H4 (cell line): ENCODE measurements at regions not wholly inside any gene's neighbourhood (a gene's known extent, or its start where the extent isn't known, plus 50 kb on each side); places are given as distances from the start of the nearest gene placed in this dataset.
"Not testable (repeated sequence)": the region's sequence is repeated elsewhere in the genome, so short reads cannot be mapped to it uniquely, and the experiment has no call there.

Source experiments
- DNase-seq: peaks from one replicate; pipeline ENCODE4 v3.0.0-alpha.2; 2015; ENCODE audit warnings: low spot score

DNA sequence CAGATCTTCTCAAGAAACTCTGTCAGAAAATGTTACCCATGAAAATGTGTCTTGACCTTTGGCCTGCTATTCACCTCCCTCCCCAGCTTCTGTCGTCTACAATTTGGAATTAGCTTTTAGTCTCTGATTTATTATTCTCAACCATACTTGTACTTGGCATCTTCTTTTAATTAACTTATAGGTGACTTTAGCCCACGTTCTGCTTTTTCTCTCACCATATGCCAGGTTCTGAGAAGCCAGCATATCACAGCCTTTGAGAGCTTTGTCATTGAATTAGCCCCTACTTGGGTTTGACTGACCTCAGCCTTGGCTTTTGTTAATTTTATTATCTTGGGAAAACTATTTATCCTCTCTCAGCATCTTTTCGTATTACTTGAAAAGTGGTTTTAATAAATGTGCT is 355.9 kb downstream of the OXSM start:
- DNase-seq = no peak

DNA sequence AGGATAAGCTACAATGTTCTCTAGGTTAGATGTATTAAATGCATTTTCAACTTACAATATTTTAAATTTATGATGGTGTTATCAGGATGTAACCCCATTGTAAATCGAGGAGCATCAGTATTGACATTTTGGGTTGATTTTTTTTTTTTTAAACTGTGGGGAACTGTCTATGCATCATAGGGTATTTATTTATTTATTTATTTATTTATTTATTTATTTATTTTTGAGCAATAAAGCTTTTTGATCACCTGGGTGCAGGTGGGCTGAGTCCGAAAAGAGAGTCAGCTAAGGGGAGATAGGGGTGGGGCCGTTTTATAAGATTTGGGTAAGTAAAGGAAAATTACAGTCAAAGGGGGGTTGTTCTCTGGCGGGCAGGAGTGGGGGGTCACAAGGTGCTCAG is 367.5 kb downstream of the OXSM start:
- not testable (repeated sequence) for DNase-seq

DNA sequence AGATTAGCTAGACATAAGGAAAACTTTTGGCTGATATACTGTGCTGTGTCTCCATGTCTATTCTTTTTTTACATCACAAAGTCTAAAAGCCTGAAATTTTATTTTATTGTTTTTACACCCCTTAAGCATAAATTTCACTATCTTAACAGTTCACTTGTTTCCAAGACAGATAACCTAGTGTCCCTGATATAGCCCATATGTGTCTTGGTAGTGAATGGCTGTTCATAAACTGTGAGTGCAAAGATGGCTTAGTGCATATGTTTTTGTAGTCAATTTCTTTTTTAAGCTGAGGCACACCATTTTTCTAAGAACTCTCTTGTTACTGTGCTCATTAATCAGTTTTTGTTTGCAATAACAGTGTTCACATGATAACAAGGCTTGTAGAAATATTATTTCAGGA is 381.1 kb downstream of the OXSM start:
- no peak for DNase-seq

DNA sequence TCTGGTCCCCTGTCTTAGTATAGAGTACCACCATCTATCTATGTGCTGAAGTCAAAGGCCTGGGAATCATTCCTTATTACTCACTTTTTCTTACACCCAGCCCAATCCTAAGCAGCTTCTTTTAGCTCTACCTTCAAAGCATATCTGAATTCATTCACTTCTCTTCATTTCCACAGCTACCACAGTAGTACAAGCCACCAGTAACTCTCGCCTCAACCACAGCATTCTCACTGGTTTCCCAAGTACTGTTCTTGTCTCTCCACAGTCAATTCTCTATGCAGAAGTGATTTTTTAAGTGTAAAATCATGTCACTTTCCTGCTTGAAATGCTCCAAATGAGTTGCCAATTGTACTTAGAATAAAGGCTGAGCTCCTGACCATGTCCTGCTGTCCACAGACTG is 401.7 kb downstream of the OXSM start:
- DNase-seq = no peak

DNA sequence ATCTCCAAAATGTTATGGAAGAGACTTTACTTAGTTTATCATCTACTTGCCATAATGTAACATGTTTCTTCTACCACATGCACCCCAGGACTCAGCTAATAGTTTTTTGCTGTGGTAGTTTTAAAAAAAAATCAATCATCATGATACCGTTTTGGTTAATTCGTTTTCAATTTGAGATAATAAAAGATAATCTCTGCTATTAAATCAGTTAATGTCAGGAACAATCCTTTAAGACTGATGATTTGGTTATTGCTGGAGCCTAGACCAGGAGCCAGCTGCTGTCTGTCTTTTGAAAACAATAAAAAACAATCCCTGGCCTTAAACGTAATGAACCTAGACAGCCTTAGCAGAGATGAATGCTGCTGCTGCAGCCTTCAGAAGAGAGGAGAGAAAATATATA is 403.7 kb downstream of the OXSM start:
- DNase-seq = no peak

DNA sequence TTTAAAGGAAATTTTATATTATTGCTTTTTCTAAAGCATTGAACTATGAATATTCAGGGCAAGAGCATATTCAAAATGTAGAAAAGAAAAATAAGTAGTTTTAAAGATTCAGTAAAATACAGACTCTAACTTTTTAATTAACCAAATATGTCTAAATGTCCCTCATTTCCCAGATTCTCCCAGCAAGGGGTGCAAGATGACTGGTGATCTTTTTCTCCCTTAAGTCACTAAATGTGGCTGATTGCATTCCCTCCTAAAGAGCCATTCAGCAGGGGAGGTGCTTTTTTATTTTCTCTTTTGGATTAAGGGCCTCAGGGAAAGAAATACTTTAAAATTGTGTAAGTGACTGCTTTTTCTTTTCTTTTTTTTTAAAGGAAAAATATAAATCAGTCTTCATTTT is 406.9 kb downstream of the OXSM start:
- no peak for DNase-seq

DNA sequence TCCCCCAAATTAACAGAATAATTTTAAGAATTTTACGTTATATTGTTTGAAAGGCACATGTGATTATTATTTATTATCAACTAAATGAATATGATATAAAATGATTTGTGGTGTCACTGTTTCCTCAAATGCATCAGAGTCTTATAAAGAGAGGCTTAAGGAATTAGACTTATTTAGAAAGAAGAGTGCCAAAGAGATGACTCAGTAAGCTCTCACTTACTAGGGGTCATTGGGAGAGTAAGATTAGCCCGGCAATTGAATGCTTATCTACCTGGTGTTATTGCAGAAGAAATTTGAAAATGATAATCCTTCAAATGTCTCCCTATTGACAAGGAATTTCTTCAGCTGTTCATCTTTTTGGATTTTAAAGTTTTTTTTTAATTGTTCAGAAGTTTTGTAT is 408.7 kb downstream of the OXSM start:
- DNase-seq = no peak

DNA sequence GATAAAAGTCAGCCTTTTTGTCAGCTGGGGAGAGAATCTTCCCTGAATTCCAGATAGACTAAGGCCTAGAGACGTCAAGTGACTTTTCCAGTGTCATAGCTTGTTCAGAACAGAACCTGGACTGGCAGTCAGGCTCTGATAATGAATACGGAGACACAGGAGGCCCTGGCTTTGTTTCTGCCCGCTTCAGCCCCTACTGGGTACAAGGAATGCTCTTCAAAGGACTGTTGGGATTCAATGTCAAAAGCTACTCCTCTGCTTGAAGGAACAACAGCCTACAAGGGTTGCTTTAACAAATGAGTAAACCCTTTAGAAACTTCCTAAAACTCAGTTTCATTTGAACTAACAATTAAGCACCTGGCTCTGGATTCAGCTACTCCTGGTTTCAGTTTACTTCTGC is 412.3 kb downstream of the OXSM start:
- DNase-seq = no peak

DNA sequence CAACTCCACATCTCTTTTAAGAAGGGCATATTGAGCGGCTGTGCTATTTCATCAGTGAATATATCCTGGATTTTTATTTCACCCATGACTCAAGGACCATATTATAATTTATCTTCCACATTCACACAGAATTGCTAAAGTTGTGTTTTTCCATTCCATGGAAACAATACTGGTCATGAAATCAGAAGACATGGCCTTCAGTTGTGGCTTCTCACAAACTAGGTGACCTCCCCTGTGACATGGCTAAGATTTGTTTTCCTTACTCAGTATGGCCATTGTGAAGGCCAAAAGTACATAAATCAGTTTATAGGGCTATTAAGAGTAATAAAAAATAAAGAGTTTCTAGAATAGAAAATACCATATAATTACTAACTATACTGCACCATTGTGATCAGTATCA is 415.6 kb downstream of the OXSM start:
- DNase-seq = no peak

DNA sequence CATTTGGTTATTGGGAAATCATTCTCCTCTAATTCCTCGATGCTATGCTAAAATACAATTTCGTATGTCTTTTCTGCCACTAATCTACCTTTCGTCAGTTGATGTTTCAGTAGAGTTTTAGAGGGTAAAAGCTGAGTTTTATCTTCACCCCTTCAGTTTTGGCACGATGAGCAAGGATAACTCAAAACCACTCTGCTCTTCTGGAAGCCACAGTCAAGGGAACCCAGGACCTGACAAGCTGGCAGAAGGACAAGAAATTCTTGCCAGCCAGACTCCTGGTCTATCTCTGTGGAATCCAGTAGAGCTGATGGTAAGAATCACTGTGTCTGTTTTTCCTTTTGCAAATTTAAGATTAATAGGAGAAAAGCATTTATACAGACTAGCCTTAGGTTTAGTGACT is 414.4 kb upstream of the LRRC3B start:
- no peak for DNase-seq

DNA sequence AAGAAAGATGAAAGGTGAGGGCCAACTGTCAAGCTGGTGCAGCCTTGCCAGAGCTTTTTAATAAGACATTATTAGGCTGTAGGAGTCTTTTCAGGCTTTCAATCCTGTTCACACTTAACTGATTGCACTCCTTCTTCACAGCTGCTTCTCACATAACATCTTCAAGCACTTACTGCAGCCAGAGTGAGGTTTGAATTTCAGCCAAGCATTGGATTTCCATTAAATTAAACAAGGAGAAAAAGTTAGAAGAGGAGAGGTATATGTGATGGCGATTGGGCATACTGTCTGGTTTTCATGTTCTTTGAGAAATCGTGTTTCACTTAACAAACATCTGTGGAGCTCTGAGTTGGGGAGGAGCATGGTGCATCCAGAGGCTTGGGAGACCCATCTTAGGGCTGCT is 392.8 kb upstream of the LRRC3B start:
- DNase-seq = no peak

DNA sequence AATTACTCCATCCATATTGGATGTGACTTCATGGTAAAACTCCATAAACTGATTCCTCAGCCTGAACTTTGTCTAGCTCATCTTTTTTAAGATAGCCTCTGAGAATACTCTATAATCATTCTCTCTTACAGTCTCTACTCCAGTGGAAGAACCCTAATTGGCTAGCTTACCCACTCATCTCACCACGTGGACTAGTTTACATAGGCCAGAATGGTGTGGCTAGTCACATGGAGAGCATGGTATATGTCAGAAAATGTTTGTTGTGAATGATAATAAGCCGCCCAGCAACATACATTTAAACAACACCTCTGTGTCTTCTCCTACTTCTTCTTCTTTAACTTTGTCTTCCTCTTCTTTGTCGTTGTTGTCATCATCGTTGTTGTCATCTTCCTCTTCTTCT is 389.2 kb upstream of the LRRC3B start:
- DNase-seq = no peak

DNA sequence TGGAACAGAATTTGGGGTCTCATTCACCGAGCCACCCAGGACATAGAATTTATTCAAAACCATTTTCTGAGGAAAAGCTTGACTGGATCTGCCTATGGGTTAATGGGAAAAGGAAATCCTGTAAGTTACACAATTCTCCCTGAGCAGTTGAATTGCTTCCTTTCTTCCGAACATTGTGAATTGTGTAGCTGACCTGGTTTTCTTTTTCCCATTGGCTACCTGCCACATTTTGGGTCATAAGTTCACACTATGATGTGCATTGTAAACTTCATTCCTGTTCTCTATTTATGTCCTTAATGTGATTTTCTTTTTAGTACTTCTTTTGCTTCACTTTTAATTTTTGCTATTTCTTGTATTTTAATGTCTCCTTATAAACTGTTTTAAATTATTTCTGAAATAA is 386.0 kb upstream of the LRRC3B start:
- peak; percentile 2 for DNase-seq

DNA sequence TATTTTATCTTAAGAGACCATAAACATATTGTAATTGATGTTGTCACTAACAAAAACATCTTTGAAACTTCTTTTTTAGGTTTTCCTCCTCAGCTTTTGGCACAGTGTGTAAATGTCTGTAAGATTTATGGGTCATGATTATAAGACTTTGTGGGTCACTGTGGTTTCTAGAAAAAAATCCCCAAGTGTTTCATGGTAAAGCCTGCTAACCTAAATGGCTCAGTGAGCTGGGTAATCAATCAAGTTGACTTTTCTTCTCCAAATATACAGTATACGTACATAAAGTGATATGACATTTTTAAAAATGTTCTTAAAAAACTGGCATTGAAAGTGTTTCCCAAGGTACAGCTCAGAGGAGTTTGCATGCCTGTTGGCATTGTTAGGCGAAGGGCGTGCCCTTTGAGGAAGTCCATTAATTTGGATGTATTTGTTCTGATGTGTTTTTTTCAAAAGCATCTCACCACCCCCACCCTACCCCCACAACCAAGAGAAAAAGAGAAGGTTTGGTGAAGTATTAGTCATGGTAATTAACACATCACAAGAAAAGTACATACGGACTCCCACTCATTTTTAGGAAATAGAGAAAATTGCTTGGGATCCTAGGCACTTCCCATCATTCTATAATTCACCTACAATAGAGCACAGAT is 385.4 kb upstream of the LRRC3B start:
- DNase-seq = no peak

DNA sequence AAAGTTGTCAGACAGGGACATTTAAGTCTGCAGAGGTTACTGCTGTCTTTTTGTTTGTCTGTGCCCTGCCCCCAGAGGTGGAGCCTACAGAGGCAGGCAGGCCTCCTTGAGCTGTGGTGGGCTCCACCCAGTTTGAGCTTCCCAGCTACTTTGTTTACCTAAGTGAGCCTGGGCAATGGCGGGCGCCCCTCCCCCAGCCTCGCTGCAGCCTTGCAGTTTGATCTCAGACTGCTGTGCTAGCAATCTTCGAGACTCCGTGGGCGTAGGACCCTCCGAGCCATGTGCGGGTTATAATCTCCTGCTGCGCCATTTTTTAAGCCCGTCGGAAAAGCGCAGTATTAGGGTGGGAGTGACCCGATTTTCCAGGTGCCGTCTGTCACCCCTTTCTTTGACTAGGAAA is 378.0 kb upstream of the LRRC3B start:
- not testable (repeated sequence) for DNase-seq

DNA sequence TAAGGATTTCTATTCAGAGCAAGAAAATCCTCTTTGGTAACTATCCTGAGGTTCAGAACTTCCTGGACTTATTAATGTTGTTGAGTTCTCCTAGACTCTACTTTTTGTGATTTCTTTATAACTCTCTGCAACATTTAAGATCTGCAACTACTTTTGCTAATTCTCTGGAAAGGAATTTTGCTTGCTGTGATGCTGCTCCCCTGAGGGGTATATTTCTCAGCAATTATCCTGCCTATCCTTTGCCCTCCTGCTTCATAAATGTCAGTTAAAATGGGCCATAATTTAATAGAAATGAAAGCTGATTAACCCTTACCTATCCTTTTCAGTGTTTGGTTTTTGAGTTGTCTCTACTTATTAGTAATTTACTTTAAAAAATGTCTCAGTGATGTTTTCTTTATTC is 377.3 kb upstream of the LRRC3B start:
- DNase-seq = no peak

DNA sequence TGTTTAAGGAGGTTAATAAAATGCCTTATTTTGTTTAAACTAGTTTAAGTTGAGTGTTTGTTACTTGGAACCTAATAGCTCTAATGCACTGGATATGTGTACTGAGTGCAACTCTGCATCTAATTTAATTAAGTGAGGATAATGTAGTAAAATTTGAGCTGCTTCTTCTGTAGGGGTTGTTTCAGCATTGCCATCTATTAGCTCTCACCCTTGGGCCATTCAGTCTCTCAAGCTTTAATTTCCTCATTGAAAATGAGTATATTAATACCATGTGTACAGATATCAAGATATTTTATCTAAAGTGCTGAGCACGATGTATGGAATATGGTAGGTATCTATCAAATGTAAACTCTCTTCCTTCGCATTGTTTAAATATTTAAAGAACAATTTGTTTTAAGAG is 375.7 kb upstream of the LRRC3B start:
- no peak for DNase-seq

DNA sequence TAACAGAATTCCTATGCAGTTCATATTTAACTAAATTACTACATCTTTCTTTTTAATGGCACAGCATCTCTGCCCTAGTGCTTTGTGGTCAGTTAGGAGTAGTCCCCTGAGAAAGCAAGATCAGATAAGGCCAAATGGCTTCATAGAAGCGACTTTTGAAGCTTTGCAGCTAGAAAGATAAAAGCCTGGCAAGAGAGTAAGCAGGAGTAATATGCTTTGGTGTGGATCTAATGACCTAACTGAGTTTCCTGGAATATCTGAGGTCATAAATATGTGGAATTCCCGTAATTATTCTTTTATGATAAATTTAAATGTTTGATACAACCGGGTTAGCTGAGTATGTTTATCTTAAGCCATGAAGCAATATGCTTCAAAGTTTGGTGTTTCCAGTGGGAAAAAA is 374.9 kb upstream of the LRRC3B start:
- DNase-seq = no peak

DNA sequence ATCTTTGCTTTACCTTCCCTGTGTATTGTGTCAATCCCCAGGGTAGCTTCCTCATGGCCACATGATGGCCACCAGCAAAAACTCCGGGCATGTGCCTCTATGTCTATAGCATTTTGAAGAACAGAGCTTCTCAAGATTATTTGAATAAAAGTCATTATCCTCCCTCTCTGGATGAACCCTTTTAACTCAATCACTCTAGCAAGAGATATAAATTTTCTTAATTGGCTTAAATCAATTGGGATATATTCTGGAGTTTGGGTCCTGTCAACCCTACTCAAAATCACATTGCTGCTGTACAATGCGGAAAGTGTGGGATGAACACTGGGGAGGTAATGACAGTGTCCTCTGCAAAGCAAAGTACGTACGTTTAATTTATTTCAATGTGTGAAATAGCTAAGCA is 370.6 kb upstream of the LRRC3B start:
- DNase-seq = no peak

DNA sequence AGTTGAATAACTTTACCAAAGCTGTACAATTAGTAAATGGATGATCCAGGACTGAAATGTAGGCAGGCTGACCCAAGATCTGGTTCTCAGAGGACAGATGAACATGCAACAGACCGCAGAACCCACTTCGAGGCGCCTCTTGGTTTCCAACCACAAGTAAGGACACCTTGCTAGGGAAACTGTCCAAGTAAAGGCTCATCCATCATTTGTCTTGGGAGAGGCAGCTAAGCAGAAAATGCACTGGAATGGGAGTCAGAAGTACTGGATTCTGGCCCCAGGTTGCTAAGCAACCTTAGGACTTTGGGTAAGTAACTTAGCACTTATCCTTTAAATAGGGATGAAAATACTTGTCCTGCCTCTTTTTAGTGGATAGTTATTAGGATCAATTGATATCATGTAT is 366.3 kb upstream of the LRRC3B start:
- no peak for DNase-seq

DNA sequence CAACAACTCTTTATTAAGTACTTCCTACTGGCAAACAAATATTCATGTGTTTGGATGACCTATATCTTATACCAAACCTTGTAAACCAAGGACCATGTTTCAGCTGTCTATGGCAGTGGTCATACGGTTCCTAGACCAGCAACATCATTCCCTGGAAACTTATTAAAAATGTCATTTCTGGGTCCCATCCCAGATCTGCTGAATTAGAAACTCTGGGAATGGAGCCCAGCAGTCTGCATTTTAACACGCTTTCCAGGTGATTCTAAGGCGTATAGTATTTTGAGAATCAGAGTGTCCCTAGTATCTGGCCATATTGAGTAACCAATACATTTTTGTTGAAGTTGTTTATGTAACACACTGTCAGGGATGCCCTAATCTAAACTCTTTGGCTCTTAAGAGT is 363.4 kb upstream of the LRRC3B start:
- DNase-seq = no peak

DNA sequence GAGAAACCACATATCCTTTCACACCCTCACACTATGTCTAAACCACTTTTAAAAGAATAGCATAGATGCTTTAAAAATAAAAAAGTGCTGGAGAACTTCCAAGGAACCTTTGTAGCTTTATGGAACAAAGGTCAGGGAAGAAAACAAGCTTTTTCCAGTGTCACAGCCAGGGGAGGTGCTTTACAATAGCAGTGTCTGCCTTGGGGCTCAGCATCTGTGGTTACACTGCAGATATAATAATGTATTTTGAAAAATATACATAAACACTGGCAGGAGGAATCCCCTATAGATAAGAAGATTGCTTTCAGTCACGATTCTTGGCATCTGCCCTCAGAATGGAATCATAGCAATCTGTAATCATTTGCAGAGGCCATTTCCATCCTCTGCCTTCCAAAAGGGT is 362.4 kb upstream of the LRRC3B start:
- no peak for DNase-seq

DNA sequence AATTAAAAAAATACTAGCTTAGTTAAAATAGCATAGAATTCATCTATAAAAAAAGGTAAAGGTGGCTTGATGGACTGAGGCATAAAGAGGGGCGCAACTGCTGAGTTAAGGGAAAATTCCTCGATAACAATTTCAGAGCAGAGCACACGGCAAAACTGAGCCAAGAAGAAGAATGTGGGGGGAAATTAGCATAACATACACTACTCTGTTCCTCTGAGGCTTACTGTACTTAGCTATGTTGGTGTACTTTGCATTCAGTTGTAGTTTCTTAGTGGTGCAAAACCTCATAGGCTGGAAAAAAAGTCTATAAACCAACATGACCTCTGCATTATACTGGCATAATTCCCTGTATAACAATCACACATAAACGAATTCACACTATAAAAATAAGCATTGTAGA is 357.9 kb upstream of the LRRC3B start:
- DNase-seq = no peak

DNA sequence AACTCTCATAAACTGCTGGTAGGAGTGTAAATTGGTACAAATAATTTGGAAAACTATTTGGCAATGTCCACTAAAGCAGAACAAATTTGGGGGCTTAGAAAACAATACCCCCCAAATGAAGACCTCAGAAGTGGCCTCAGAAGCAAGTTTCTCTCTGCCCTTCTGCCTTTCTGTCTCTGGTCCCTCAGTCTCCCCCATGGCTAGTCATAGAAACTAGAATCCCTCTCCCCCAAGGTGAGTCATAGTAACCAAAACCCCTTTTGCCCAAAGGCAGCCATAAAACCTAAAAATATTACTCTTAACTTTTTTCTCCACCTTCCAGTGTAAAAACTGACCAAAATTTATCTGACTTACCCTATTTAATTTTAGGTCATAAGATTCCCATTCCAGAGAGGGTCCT is 350.7 kb upstream of the LRRC3B start:
- DNase-seq = no peak

DNA sequence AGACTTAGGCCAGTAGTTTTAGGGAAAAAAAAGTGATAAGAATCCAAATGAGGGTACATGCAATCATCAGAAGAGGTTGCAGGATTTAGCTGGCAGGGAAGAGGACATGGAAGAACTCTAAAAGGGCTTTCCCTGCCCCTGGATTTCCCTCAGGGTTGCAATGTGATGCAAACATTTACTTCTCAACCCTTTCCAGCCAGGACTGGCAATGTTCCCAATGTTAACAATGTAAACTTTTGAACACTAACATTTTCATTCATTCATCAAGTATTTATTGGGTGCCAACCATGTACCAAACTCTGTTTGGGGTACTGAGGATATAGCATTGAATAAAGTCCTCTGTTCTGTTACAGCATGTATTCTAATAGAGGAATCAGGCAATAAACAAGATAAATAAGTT is 349.4 kb upstream of the LRRC3B start:
- no peak for DNase-seq
